ENCODE measurements at regions not wholly inside any gene's neighbourhood (a gene's known extent, or its start where the extent isn't known, plus 50 kb on each side); places are given as distances from the start of the nearest gene placed in this dataset.

DNA sequence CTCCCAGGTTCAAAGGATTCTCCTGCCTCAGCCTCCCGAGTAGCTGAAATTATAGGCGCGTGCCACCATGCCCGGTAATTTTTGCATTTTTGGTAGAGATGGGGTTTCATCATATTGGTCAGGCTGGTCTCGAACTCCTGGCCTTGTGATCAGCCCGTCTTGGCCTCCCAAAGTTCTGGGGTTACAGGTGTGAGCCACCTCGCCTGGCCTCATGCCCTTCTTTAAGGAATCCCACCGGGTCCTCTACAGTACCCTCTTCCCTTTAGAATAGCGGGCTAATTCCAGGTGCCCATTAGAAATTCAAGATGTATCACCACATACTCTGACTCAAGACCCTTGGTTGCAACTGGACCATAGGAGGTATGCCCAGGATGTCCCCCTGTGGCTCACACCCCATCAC lies 74.2 kb upstream of the ZNF536 start:
- TF ChIP-seq, protein P1, sequence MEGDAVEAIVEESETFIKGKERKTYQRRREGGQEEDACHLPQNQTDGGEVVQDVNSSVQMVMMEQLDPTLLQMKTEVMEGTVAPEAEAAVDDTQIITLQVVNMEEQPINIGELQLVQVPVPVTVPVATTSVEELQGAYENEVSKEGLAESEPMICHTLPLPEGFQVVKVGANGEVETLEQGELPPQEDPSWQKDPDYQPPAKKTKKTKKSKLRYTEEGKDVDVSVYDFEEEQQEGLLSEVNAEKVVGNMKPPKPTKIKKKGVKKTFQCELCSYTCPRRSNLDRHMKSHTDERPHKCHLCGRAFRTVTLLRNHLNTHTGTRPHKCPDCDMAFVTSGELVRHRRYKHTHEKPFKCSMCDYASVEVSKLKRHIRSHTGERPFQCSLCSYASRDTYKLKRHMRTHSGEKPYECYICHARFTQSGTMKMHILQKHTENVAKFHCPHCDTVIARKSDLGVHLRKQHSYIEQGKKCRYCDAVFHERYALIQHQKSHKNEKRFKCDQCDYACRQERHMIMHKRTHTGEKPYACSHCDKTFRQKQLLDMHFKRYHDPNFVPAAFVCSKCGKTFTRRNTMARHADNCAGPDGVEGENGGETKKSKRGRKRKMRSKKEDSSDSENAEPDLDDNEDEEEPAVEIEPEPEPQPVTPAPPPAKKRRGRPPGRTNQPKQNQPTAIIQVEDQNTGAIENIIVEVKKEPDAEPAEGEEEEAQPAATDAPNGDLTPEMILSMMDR (IDR thresholded peaks at IDR 0.05), result no peak
- no peak for TF ChIP-seq POLR2AphosphoS5 (IDR thresholded peaks at IDR 0.05)
